Stimulated activated CD4-positive, alpha-beta T cell treated with anti-CD3 and anti-CD28 coated beads, Interleukin-12 subunit alpha, Interleukin-12 subunit beta, amount 100 ng/mL, for 48 hours (primary cell): ENCODE measurements at regions not wholly inside any gene's neighbourhood (a gene's known extent, or its start where the extent isn't known, plus 50 kb on each side); places are given as distances from the start of the nearest gene placed in this dataset.

Experiments
- DNase-seq, 3 donors: peaks; one replicate each; pipeline ENCODE4 v3.0.0-alpha.2; 2020; ENCODE audit warnings: low read depth in 2 of 3, low spot score in 1 of 3

DNA sequence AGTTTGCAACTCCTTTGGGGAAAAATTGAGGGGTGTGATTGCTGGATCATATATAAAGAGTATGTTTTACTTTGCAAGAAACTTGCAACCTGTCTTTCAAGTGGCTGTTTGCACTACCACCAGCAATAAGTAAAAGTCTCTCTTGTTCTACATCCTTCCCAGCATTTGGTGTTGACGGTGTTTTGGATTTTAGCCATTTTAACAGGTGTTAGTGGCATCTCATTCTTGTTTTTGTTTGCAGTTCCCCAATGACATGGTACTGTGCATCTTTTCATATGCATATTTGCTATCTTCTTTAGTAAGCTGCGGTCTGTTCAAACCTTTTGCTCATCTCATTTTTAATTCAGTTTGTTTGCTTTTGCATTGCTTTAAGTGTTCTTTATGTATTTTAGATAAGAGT lies 535.5 kb downstream of the LRRIQ3 start:
- DNase-seq: no peak

- no peak for DNase-seq
Observed at GRCh38 chr1:73659136-73659535, 538.8 kb downstream of the LRRIQ3 start.

DNA sequence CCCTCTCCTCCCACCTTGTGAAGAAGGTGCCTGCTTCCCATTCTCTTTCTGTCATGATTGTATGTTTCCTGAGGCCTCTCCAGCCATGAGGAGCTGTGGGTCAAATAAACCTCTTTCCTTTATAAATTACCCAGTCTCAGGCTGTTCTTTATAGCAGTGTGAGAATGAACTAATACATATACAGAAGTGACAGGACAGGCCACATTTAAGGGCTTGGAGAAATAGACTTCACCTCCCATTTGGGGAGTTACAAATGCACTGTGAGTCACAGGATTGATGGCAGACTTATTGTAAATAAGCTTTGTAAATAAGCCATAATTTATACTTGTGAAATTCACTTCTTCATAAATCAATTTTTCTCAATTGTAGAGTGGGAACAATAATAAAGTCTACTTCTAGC lies 543.3 kb downstream of the LRRIQ3 start:
- DNase-seq: no peak

DNA sequence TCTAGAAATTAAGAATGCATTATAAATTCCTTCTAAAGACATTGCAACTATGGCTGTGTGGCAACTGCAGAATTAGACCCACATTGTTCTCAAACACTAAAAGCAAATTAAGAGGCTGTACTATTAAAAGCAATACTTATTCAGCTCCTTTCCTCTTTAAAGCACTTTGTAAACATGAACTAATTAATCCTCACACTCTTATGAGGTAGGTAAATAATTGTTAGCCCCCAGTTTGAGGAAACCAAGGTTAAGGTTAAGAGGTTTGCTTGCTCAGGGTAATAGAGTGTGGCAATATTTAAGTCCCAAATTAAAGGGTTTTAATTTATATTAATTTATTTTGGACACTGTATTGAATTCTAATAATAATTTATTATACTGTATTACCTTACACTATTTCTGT lies 553.8 kb downstream of the LRRIQ3 start:
- no peak for DNase-seq

GRCh38 chr1:73639494-73639893 lies 558.5 kb downstream of the LRRIQ3 start:
- no peak for DNase-seq

GRCh38 chr1:73637264-73637663 lies 560.7 kb downstream of the LRRIQ3 start:
- DNase-seq: no peak

GRCh38 chr1:73635021-73635420 lies 563.0 kb downstream of the LRRIQ3 start:
- no peak for DNase-seq

DNA sequence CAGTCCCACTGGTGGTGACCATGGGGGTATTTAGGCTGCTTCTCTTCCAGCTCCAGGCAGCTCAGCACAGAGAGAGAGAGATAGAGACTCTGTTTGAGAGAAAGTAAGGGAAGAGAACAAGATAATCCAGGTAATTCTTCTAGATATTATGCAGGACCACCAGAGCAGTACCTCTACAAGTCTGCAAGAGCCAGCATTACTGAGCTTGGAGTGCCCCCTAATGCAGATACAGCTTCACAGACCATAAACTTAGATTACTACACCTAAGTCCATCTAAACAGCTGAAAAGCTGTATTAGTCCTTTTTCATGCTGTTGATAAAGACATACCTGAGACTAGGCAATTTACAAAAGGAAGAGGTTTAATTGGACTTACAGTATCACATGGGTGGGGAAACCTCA lies 570.3 kb downstream of the LRRIQ3 start:
- DNase-seq: no peak

DNA sequence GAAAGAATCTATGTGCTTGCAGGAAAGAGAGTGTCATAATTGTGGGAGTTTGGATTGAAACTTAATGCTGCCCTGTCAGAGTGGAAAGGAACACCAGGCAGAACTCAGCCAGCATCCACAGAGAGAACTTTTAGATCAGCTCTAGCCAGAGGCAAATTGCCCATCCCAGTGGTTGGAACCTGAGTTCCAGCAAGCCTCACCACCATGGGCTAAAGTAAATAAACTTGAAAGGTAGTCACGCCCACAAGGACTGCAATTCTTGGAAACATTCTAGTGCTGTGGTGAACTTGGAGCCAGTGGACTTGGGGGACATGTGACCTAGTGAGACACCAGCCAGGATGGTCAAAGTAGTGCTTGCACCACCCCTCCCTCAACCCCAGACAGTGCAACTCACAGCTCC lies 571.6 kb downstream of the LRRIQ3 start:
- no peak for DNase-seq

GRCh38 chr1:73623946-73624345 lies 574.0 kb downstream of the LRRIQ3 start:
- DNase-seq: no peak

DNA sequence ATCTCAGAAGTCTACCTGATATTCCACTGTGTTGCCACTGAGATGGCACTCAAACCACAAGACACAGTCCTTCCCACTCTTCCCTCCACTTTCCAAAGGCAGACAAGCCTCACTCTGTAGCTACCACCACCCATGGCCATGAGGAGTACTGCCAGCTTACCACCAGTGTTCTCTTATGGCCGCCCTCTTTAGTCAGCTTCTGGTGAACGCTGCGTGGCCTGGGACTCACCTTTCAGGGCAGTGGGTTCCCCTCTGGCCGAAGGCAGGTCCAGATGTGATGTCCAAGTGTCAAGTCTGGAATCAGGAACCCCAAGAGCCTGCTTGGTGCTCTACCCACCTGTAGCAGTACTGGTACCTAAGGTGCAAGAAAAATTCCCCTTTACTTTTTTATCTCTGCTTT lies 580.8 kb downstream of the LRRIQ3 start:
- no peak for DNase-seq

DNA sequence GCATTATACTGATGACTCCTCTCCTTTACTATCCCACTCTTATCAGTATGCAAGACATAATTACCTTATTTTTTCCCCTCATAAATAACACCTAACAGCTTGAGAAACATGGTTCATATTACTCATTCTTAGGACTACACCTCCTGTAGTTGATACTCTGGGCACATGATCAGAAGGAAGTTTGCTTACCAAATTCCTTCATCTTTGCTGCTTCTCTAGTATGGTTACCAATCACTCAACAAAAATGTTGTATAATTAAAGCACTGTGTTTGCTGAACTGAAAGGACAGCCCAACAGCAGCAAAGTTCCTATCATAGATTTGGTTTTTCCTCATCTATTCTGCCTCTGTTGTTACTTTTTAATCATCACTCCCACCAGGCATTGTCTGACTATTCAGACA lies 586.3 kb downstream of the LRRIQ3 start:
- DNase-seq: no peak

GRCh38 chr1:73604739-73605138 lies 593.2 kb downstream of the LRRIQ3 start:
- DNase-seq: no peak

DNA sequence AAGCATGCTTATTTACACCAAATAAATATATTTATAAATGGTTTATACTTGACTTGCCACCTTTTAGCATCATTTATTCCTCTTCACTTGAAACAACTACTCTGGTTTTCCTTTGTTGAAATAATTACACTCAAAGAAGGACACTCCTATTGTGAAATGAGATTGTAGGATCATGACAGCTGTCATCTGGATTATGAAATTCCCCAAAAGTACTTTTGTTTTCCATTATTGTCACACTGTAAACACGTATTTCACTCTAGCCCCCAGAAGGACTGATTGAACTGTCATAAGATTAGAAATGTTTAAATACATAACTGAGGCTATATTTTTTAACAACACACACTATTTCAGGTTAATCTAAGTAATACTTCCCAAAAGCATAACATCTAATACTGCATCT lies 593.8 kb downstream of the LRRIQ3 start:
- no peak for DNase-seq

- no peak for DNase-seq
Observed at GRCh38 chr1:73593804-73594203, 604.2 kb downstream of the LRRIQ3 start.

GRCh38 chr1:73593364-73593763 lies 604.6 kb downstream of the LRRIQ3 start:
- DNase-seq: no peak

GRCh38 chr1:73587080-73587479 lies 610.9 kb downstream of the LRRIQ3 start:
- no peak for DNase-seq

DNA sequence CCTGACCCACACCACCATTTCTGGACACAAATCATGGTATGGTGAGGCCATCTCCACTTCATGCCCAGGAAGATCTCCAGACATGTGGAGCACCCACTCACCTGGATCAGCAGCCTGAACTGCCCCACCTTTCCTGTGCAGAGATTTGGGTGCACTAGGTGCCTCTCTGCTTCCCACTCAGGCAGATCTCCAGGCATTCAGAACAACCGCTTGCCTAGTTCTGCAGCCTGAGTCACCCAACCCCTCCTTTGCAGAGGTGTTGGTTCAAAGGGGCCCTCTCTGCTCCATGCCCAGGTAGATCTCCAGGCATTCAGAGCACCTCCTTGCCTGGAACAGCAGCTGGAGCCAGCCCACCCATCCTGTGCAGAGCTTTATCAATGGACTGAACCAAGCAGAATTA lies 620.8 kb downstream of the LRRIQ3 start:
- no peak for DNase-seq

GRCh38 chr1:73576083-73576482 lies 621.9 kb downstream of the LRRIQ3 start:
- no peak for DNase-seq

DNA sequence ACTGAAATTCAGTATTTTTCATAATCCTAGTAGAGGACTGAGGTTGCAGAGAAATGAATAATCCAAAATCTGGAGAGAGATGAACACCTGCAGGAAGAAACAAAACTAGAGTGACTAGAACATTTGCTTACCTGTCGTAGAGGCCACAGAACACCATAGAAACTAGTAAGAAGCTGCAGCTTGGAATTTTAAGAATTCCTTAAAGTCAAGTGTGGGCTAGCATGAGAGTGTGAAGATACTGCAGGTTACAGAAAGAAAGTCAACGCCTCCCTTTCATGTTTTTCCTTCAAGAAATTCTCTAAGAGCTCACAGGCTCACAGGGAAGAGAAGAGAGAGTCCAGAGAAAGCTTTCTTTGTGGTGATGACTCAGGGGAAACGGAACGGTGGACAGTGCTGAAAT lies 633.7 kb downstream of the LRRIQ3 start:
- DNase-seq: no peak

DNA sequence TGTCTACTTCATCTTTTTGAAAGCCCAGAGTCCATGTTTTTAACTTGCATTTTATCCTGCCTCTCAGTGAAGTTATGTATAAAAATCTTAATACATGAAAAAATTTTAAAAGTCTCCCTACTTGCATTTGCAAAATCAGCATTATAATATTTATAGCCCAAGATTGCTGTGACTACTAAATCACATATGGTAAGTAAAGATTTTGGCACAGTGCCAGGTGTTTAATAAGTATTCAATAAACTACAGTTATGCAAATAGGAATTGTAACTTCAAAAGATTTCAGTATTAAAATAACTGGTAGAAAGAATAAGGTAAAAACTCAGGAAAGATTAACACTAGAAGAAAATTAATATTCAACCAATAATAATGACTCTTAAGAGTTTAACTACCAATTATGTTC lies 641.7 kb downstream of the LRRIQ3 start:
- DNase-seq: no peak

DNA sequence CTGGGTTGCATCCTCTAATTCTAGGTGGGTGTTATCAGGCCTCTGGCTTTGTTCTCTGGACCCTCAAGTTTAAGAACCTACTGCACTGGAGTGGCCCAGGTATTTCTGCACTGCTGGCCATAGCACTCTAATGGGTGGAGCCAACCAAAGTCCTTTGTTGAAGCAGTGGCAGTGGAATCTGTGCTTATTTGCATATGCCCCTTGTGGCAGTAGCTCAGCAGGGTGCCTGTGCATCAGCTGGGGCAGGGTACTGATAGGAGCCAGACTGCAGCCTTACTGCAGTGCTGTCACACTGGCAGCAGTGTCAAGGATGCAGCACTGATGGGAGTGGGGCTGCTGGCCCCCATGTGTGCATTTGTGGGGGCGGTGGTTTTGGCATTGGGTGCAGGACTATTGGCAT lies 660.6 kb downstream of the LRRIQ3 start:
- no peak for DNase-seq

GRCh38 chr1:73517603-73518191 lies 680.3 kb downstream of the LRRIQ3 start:
- DNase-seq: no peak

GRCh38 chr1:73516451-73516850 lies 681.5 kb downstream of the LRRIQ3 start:
- no peak for DNase-seq
